ENCODE measurements at regions not wholly inside any gene's neighbourhood (a gene's known extent, or its start where the extent isn't known, plus 50 kb on each side); places are given as distances from the start of the nearest gene placed in this dataset.

- no peak for TF ChIP-seq CTCF (IDR thresholded peaks at IDR 0.05)
- no peak for TF ChIP-seq POLR2A (IDR thresholded peaks at IDR 0.05)
Measured at GRCh38 chr20:56988446-56988845, 278.0 kb downstream of the BMP7 start.

Data from suprapubic skin (tissue), 3 donors.